Left kidney (tissue), 1 donor: ENCODE measurements at regions not wholly inside any gene's neighbourhood (a gene's known extent, or its start where the extent isn't known, plus 50 kb on each side); places are given as distances from the start of the nearest gene placed in this dataset.

Experiments
- DNase-seq: peaks from one replicate; pipeline ENCODE4 v3.0.0-alpha.2; 2013

DNA sequence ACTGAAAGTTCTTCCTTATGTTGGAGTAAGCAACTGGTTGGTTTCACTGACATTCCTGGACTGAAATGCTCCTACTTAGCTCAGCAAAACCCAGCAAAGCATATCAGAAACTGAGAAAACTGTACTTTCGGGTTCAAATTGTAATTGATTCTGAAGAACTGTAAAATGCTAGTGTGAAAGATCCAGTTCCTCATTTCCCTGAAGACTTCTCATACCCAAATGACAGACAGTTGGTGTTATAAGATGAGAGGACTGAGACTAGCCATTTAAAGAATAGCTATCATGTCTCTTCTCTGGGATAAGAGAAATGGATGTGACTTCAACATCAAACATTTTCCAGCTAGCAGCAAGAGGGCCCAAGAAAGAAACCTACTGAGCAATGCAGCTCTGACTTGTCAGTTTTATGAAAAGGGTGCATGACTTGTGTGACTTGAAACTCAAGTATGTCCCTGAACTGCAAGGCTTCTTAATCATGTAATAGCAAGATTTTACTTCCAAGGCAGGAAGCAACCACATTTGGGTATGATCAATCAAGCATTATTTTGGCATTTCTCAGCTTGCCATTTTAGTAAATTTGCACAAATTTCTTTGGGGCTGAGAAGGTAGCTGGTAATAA is 420.3 kb upstream of the MMADHC start:
- no peak for DNase-seq

GRCh38 chr2:150006591-150006990 is 419.0 kb upstream of the MMADHC start:
- DNase-seq, result no peak

DNA sequence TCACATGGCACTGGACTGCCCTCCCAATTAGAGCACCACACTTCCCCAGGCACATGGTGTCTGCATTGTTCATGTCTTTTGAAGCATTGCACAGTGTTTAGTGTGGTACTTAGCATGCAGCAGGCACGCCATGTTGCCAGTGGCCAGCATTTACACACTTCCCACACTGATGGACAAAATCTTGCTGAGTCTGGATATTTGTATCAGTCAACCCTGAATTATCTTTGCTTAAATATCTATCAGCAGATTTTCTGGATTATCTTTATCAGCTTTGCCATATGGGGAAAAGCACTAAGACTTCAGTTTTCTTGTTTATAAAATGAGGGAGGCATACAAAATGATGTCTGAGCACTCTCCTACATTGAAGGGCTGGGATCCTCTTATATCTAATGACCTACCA is 416.0 kb upstream of the MMADHC start:
- no peak for DNase-seq

DNA sequence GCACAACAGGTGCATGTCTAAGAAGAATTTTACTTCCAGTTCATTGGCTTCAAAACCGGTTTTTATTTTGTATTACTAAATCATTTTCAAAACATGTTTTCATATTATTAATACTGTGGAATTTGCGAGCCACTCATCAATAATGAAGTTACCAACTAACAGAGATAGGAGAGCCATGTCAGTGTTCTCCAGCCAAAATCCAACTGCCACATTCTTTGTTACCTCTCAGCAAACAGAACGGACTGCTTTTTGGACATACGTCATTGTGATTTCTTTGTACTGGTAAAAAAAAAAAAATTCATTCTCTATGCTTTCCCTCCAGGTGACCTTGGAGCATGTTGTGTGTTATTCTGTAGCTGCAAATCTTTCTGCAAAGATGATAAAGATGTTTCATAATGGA is 414.2 kb upstream of the MMADHC start:
- DNase-seq, result no peak

DNA sequence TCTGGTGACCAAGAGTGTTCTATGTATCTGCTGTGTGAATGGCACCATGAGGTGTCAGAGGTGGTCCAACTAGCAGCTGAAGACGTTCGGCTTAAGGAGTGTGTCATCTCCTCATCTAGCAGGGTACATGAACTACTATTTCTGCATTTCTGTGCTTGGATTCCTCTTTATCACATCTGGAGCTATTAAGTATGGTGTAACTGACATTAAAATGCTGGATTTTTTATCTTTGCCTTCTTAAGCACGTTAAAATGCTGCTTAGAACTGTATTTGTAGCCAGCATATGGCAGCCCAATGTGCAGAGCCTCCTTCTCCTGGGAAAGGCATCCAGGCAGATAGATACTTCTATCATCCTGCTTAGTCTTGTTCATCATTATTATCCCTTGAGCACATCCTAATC is 409.3 kb upstream of the MMADHC start:
- DNase-seq, result no peak

DNA sequence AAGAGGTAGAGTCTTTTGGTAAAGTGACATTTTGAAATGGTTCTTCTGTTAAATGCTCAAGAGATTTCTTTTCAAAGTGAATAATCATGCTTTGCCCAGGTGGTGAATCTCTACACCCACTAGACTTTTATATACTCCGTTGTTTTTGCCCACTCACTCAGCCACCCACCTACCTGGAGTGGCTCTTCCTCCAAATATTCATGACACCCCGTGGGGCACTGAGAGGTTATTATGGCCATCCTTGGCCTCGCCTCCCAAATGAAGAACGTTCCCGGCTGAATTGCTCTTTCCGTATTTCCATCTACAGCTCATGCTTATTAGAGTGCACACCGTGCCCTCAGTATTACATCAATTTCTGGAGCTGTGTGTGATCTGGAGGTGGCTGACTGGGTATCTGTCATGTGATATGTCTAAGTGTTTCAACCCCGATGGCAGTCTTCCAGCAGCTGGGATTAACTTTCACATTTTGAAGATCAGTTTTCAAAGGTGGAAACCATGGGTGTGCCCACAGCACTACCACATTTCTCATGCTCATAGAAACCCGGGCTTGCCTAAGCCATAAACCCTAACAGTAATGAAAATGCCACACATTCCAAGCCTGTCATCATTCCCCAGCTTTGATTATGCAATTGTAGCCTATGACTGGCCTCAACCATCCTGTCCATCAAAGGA is 406.6 kb upstream of the MMADHC start:
- no peak for DNase-seq

- DNase-seq, result no peak
Observed at GRCh38 chr2:149993316-149993715, 405.7 kb upstream of the MMADHC start.

DNA sequence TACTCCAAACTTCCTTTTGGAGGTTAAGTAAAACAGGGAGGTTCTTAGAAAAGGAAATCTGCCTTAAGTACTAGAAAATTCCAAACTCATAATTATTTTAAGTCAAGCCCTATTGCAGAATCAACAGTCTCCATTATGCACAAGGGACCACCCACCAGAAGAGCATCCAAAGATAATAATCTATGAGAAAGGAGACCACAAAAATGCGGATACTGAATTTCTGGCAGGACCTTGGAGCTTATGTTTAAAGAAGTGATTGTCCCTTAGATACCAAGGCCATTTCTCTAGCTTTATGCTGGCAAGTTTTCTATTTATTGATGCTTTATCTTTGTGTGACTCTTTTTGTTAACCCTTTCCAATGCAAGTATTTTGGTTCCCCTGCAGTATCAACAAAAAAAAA is 404.0 kb upstream of the MMADHC start:
- no peak for DNase-seq

DNA sequence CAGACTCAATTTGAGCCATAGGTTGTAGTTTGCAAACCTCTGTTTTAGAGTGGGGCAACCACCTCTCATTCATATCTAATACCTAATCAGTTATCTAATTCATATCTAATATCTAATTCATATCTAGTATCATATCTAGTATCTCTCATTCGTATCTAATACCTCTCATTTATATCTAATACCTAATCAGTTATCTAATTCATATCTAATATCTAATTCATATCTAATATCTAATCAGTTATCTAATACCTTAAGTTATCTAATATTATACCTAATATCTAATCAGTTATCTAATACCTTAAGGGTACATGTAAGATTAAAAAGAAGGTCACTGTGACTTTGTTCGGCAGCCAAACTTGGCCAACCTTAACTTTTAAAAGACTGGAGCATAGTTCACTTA is 403.4 kb upstream of the MMADHC start:
- no peak for DNase-seq

- no peak for DNase-seq
Observed at GRCh38 chr2:149989447-149990063, 402.0 kb upstream of the MMADHC start.

DNA sequence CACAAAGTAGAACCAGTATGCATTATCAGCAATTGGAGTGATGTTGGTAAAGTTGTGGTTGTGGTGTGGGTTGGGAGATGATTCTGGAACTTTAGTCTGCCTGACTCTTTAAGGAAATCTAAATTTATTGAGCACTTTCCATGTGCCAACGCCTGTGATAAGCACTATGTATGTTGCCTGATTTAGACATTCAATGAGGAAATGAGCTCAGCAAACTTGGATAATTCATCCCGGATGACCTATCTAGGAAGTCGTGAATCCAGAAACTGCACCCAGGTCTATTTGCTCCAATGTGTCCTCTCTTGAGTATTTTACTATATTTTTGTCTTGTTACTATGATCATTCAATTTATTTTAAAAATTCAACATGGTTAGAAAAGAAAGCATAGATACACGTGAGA is 400.8 kb upstream of the MMADHC start:
- no peak for DNase-seq

GRCh38 chr2:149986861-149987260 is 399.3 kb upstream of the MMADHC start:
- no peak for DNase-seq

DNA sequence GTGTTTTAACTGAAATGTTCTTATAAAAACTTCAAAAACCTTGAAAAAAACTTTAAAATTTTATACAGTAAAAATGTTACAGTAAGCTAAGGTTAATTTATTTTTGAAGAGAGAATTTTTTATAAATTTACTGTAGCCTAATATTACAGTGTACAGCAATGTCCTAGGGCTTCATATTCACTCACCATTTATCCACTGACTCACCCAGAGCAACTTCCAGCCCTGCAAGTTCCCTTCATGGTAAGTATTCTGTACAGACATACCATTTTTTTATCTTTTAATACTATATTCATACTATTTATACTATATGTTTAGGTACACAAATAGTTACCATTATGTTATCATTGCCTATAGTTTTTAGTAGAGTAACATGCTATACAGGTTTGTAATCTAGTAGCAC is 396.7 kb upstream of the MMADHC start:
- DNase-seq, result no peak

DNA sequence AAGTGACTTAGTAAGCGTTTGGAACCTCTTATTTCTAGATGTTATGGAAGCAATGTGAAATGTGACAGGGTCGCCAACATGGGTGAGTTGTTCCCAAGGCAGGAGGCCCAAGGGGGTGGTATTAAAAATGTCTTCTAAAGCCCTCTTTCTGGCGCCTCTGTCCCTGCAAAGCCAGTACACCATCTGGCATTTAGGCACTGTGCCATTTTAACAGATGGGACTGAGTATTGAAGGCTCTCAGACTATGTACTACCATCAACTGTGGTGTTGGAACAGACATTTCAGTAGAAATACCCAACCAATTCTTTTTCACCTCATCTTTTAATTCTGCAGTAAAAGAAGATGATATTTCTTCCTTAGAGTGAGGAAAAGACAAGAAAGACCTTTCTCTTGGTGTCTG is 384.5 kb upstream of the MMADHC start:
- no peak for DNase-seq

DNA sequence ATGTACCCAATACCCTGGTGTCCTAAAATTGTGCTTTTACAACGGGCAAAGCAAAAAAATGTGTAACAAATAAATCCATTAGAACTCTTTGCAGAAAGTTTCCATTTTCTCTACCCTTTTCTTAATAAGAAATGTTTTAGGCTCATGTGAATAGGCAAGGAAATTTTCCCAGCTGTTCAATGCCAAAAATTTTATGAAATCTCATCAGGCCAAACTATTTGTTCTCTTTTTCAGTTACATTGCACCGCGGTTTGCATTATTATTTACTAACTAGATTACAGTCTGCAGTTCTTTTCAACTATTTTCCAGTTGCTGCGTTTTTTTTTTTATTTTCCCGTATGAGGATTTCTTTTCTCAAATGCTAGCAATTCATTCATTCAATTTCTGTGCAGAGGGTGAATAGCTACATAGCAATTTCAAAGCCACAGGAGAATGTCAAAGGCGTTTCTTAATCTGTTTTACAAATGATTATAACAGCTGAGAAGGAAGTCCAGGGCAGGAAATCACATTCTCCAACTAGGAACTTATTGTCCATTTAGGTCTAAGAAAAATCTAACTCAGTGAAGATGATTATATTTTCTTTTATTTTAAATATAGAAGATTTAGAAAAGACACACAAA is 367.5 kb upstream of the MMADHC start:
- no peak for DNase-seq

- no peak for DNase-seq
Observed at GRCh38 chr2:149953627-149954026, 366.1 kb upstream of the MMADHC start.

- DNase-seq, result no peak
Observed at GRCh38 chr2:149931486-149931885, 343.9 kb upstream of the MMADHC start.

GRCh38 chr2:149928011-149928410 is 340.4 kb upstream of the MMADHC start:
- no peak for DNase-seq

DNA sequence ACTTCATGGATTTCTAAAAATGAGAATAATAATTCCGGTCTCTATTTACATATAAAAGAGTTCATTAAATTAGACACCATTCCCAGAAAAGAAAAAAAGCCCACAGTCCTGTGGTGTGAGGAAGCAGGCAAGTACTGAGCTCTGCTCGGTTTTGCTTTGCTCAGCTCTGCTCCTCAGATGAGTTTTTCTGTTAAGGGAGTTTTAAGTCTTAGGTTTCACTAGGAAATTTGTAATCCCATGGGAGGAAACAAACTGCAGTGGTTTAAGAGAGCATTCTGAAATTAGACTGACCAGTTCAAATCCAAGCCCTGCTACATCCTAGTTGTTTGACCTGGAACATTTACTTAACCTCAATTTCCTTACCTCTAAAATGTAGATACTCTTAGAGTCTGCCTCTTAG is 338.6 kb upstream of the MMADHC start:
- DNase-seq, result no peak

DNA sequence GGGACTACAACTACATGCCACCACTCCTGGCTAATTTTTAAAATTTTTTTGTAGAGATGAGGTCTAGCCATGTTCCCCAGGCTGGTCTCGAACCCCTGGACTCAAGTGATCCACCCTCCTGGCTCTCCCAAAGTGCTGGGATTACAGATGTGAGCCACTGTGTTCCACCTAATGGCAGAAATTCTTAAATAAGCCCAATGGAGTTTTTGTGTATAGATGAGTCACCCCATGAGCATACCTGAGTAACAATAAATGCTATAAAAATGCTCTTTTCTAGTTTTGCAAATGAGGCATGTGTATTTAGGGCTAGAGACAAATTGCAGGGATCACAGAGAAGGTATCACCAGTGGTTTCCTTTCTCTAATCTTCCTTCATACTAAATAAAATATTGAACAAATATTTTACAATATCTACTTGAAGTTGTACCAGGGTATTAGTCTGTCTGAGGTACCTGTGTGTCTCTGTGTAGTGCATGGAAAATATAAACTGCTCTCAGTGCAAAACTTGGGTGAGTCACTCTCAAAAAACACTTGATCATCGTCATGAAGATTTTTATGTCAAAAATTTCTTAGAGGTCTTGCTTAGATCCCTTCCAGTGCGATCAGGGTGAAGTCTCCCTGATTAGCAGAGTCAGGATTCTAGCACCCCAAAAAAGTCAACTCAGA is 337.1 kb upstream of the MMADHC start:
- DNase-seq, result no peak

DNA sequence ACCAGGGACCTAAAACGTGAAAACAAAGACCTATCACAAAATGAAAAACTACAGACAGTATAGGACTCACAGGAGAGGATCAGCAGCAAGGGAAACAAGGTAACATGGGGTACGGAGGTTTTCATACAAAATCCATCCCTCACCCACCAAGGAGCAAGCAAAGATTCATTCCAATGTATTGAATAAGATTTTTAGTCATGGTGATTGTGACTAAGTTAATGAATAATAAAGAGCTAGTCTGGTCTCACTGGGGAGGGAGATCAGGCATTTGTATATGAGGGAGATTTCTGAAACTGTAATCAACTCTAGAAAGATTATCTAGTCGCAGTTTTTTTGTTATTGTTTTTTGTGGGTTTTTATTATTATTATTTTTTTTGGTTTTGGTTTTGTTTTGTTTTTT is 336.5 kb upstream of the MMADHC start:
- no peak for DNase-seq

- no peak for DNase-seq
Observed at GRCh38 chr2:149921911-149922616, 334.5 kb upstream of the MMADHC start.
